Upper lobe of left lung (tissue), 4 donors: ENCODE measurements at regions not wholly inside any gene's neighbourhood (a gene's known extent, or its start where the extent isn't known, plus 50 kb on each side); places are given as distances from the start of the nearest gene placed in this dataset.
"Not testable (repeated sequence)": the region's sequence is repeated elsewhere in the genome, so short reads cannot be mapped to it uniquely, and the experiment has no call there.

Experiments used
- CTCF ChIP-seq, 6 experiments: fragments of 450-650 bp in 4 of 6; fragments of 200-600 bp in 2 of 6; sonication (generic) in 2 of 6; IDR thresholded peaks; one replicate each; pipeline ENCODE4 v1.5.1; 2016 to 2019; ENCODE audit warnings: antibody characterized with exemption in 6 of 6
- EP300 ChIP-seq, 4 donors: sonication (generic); formaldehyde crosslinking; IDR thresholded peaks; one replicate each; pipeline ENCODE4 v1.5.1; 2017; ENCODE audit warnings: antibody characterized with exemption in 4 of 4, control low read depth in 2 of 4

GRCh38 chr1:120623539-120623938 lies 100.2 kb upstream of the NBPF26 start:
- not testable (repeated sequence) for TF ChIP-seq CTCF, EP300 (IDR thresholded peaks at IDR 0.05)
